ENCODE measurements at regions not wholly inside any gene's neighbourhood (a gene's known extent, or its start where the extent isn't known, plus 50 kb on each side); places are given as distances from the start of the nearest gene placed in this dataset.
"Not testable (repeated sequence)": the region's sequence is repeated elsewhere in the genome, so short reads cannot be mapped to it uniquely, and the experiment has no call there.

- H3K9ac ChIP-seq (ENCODE audit: low read length): no peak overlapping the region
- no peak overlapping the region for H2AFZ ChIP-seq (ENCODE audit: low read depth, low read length)
- no peaks in the 10 kb centered on the region for H3K36me3 ChIP-seq (ENCODE audit: insufficient read depth, low read length)
- no peaks in the 10 kb centered on the region for H3K27me3 ChIP-seq (ENCODE audit: insufficient read depth, low read depth, low read length)
- no peaks in the 10 kb centered on the region for H3F3A ChIP-seq (ENCODE audit: insufficient read depth, low read length, poor library complexity, severe bottlenecking)
- H3K4me2 ChIP-seq (ENCODE audit: low read length): no peak overlapping the region
- H4K20me1 ChIP-seq (ENCODE audit: insufficient read depth): no peaks in the 10 kb centered on the region
- no peaks in the 10 kb centered on the region for H3K9me2 ChIP-seq (ENCODE audit: insufficient read depth, low read length)
- no peaks in the 10 kb centered on the region for H3K79me2 ChIP-seq (replicated peaks; ENCODE audit: insufficient read depth, low read length)
- H3K4me3 ChIP-seq (ENCODE audit: low read length): no peak overlapping the region
- no peaks in the 10 kb centered on the region for H3K9me3 ChIP-seq (ENCODE audit: low read length)
- no peak overlapping the region for H3K27ac ChIP-seq (ENCODE audit: low read length)
- no peak for TF ChIP-seq TAF1 (IDR thresholded peaks at IDR 0.05; ENCODE audit: low read depth)
- TF ChIP-seq MXI1 (conservative IDR thresholded peaks at IDR 0.05; ENCODE audit: poor library complexity, severe bottlenecking): no peak
- TF ChIP-seq REST (IDR thresholded peaks at IDR 0.05; ENCODE audit: borderline replicate concordance): no peak
- no peak for TF ChIP-seq SMC3 (conservative IDR thresholded peaks at IDR 0.05; ENCODE audit: poor library complexity)
- TF ChIP-seq POLR2AphosphoS5 (IDR thresholded peaks at IDR 0.05): no peak
- TF ChIP-seq, protein P1, sequence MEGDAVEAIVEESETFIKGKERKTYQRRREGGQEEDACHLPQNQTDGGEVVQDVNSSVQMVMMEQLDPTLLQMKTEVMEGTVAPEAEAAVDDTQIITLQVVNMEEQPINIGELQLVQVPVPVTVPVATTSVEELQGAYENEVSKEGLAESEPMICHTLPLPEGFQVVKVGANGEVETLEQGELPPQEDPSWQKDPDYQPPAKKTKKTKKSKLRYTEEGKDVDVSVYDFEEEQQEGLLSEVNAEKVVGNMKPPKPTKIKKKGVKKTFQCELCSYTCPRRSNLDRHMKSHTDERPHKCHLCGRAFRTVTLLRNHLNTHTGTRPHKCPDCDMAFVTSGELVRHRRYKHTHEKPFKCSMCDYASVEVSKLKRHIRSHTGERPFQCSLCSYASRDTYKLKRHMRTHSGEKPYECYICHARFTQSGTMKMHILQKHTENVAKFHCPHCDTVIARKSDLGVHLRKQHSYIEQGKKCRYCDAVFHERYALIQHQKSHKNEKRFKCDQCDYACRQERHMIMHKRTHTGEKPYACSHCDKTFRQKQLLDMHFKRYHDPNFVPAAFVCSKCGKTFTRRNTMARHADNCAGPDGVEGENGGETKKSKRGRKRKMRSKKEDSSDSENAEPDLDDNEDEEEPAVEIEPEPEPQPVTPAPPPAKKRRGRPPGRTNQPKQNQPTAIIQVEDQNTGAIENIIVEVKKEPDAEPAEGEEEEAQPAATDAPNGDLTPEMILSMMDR (IDR thresholded peaks at IDR 0.05; ENCODE audit: poor library complexity, severe bottlenecking): no peak
- TF ChIP-seq RAD21 (conservative IDR thresholded peaks at IDR 0.05): no peak
- TF ChIP-seq EZH2 (IDR thresholded peaks at IDR 0.05; ENCODE audit: borderline replicate concordance, insufficient read depth, low read length, poor library complexity, severe bottlenecking): no peak
- TF ChIP-seq EP300 (conservative IDR thresholded peaks at IDR 0.05; ENCODE audit: poor library complexity, severe bottlenecking): no peak
These were observed 520.7 kb upstream of the HS3ST1 start for GRCh38 chr4:11949355-11949754.

DNA sequence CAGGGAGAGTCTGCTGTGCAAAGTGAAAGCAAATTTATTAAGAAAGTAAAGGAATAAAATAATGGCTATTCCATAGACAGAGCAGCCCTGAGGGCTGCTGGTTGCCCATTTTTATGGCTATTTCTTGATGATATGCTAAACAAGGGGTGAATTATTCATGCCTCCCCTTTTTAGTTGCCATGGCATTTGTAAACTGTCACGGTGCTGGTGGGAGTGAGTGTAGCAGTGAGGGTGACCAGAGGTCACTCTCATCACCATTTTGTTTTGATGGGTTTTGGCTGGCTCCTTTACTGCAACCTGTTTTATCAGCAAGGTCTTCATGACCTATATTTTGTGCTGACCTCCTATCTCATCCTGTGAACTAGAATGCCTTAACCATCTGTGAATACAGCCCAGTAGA lies 518.9 kb upstream of the HS3ST1 start:
- not testable (repeated sequence) for H4K20me1 ChIP-seq (ENCODE audit: insufficient read depth); H3F3A ChIP-seq (ENCODE audit: insufficient read depth, low read length, poor library complexity, severe bottlenecking); H3K9ac ChIP-seq (ENCODE audit: low read length); H3K36me3 ChIP-seq (ENCODE audit: insufficient read depth, low read length); H3K4me2 ChIP-seq (ENCODE audit: low read length); H3K9me2 ChIP-seq (ENCODE audit: insufficient read depth, low read length); H3K4me3 ChIP-seq (ENCODE audit: low read length); H3K27me3 ChIP-seq (ENCODE audit: insufficient read depth, low read depth, low read length); H3K27ac ChIP-seq (ENCODE audit: low read length); H2AFZ ChIP-seq (ENCODE audit: low read depth, low read length); H3K9me3 ChIP-seq (ENCODE audit: low read length); H3K79me2 ChIP-seq (replicated peaks; ENCODE audit: insufficient read depth, low read length)

DNA sequence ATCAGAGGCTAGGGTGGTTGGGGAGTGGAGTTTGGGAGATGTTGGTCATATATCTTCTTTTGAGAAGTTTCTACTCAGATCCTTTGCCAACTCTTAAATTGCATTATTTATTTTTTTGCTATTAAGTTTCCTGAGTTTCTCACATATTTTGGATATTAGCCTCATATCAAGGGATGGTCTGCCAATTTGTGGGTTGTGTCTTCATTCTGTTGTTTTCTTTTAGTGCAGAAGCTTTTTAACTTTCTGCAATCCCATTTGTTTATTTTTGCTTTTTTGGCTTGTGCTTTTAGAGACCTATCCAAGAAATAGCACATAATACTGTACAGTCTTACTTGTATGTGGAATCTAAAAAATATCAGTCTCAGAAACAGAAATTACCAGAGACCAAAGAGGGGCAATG lies 509.2 kb upstream of the HS3ST1 start:
- Histone ChIP-seq H4K20me1 (ENCODE audit: insufficient read depth) (no peaks in the 10 kb centered on the region), H3K27ac (ENCODE audit: low read length) (no peak overlapping the region), H3K9me2 (ENCODE audit: insufficient read depth, low read length) (no peaks in the 10 kb centered on the region), H3F3A (ENCODE audit: insufficient read depth, low read length, poor library complexity, severe bottlenecking) (no peaks in the 10 kb centered on the region), H3K36me3 (ENCODE audit: insufficient read depth, low read length) (no peaks in the 10 kb centered on the region), H3K4me3 (ENCODE audit: low read length) (no peak overlapping the region), H3K9me3 (ENCODE audit: low read length) (no peaks in the 10 kb centered on the region), H3K9ac (ENCODE audit: low read length) (no peak overlapping the region), H2AFZ (ENCODE audit: low read depth, low read length) (no peak overlapping the region), H3K79me2 (replicated peaks; ENCODE audit: insufficient read depth, low read length) (no peaks in the 10 kb centered on the region), H3K27me3 (ENCODE audit: insufficient read depth, low read depth, low read length) (no peaks in the 10 kb centered on the region), H3K4me2 (ENCODE audit: low read length) (no peak overlapping the region)
- TF ChIP-seq EP300 (conservative IDR thresholded peaks at IDR 0.05; ENCODE audit: poor library complexity, severe bottlenecking) (no peak), POLR2AphosphoS5 (IDR thresholded peaks at IDR 0.05) (no peak), TAF1 (IDR thresholded peaks at IDR 0.05; ENCODE audit: low read depth) (no peak), SMC3 (conservative IDR thresholded peaks at IDR 0.05; ENCODE audit: poor library complexity) (no peak), RAD21 (conservative IDR thresholded peaks at IDR 0.05) (no peak), REST (IDR thresholded peaks at IDR 0.05; ENCODE audit: borderline replicate concordance) (no peak), MXI1 (conservative IDR thresholded peaks at IDR 0.05; ENCODE audit: poor library complexity, severe bottlenecking) (no peak), EZH2 (IDR thresholded peaks at IDR 0.05; ENCODE audit: borderline replicate concordance, insufficient read depth, low read length, poor library complexity, severe bottlenecking) (no peak)
- TF ChIP-seq, protein P1 (IDR thresholded peaks at IDR 0.05; ENCODE audit: poor library complexity, severe bottlenecking): no peak
